SH-SY5Y (cell line): ENCODE measurements at regions not wholly inside any gene's neighbourhood (a gene's known extent, or its start where the extent isn't known, plus 50 kb on each side); places are given as distances from the start of the nearest gene placed in this dataset.

ENCODE experiments used
- GATA2 ChIP-seq: IDR thresholded peaks from 2 replicates; pipeline ENCODE4 v1.6.1; 2011; ENCODE audit warnings: mild to moderate bottlenecking, low read depth, low read length
- GATA3 ChIP-seq: IDR thresholded peaks from 2 replicates; pipeline ENCODE4 v1.6.1; 2011; ENCODE audit warnings: low read depth, mild to moderate bottlenecking, low read length, moderate library complexity

- no peak for TF ChIP-seq GATA2
- no peak for TF ChIP-seq GATA3
Measured at GRCh38 chr20:61125076-61125475, 127.0 kb upstream of the CDH4 start.
